HG02588 (cell line): ENCODE measurements at regions not wholly inside any gene's neighbourhood (a gene's known extent, or its start where the extent isn't known, plus 50 kb on each side); places are given as distances from the start of the nearest gene placed in this dataset.

Experiments used
- ATAC-seq: cut with Tn5 transposase; IDR thresholded peaks from one replicate; pipeline ENCODE4 v1.9.1; 2021; ENCODE audit warnings: mild to moderate bottlenecking, moderate library complexity; ENCODE audit not compliant: unreplicated experiment

GRCh38 chr2:129462349-129462748, 517.1 kb upstream of the RAB6C start:
- no peak for ATAC-seq

GRCh38 chr2:129462967-129463366, 516.5 kb upstream of the RAB6C start:
- ATAC-seq: no peak

- no peak for ATAC-seq
Observed at GRCh38 chr2:129464036-129464435, 515.4 kb upstream of the RAB6C start.

GRCh38 chr2:129464631-129465030, 514.8 kb upstream of the RAB6C start:
- no peak for ATAC-seq

- no peak for ATAC-seq
Observed at GRCh38 chr2:129465045-129465444, 514.4 kb upstream of the RAB6C start.

GRCh38 chr2:129466389-129466788, 513.1 kb upstream of the RAB6C start:
- ATAC-seq: no peak

- no peak for ATAC-seq
Observed at GRCh38 chr2:129467012-129467779, 512.3 kb upstream of the RAB6C start.

- ATAC-seq: no peak
Observed at GRCh38 chr2:129467941-129468340, 511.5 kb upstream of the RAB6C start.

- ATAC-seq: no peak
Observed at GRCh38 chr2:129468879-129469278, 510.6 kb upstream of the RAB6C start.

GRCh38 chr2:129469389-129469788, 510.1 kb upstream of the RAB6C start:
- ATAC-seq: no peak

GRCh38 chr2:129469871-129470270, 509.6 kb upstream of the RAB6C start:
- ATAC-seq: no peak

- no peak for ATAC-seq
Observed at GRCh38 chr2:129478902-129479517, 500.5 kb upstream of the RAB6C start.

GRCh38 chr2:129479892-129480291, 499.6 kb upstream of the RAB6C start:
- ATAC-seq: no peak

- no peak for ATAC-seq
Observed at GRCh38 chr2:129480790-129481189, 498.7 kb upstream of the RAB6C start.

- no peak for ATAC-seq
Observed at GRCh38 chr2:129481306-129482219, 497.9 kb upstream of the RAB6C start.

GRCh38 chr2:129482626-129483025, 496.8 kb upstream of the RAB6C start:
- ATAC-seq: no peak

GRCh38 chr2:129483366-129483765, 496.1 kb upstream of the RAB6C start:
- peak; percentile 89 for ATAC-seq

GRCh38 chr2:129484999-129485897, 494.2 kb upstream of the RAB6C start:
- no peak for ATAC-seq

GRCh38 chr2:129488376-129488775, 491.1 kb upstream of the RAB6C start:
- ATAC-seq: no peak

- ATAC-seq: no peak
Observed at GRCh38 chr2:129490641-129491040, 488.8 kb upstream of the RAB6C start.

- no peak for ATAC-seq
Observed at GRCh38 chr2:129491308-129491707, 488.2 kb upstream of the RAB6C start.
